D721Med (cell line): ENCODE measurements at regions not wholly inside any gene's neighbourhood (a gene's known extent, or its start where the extent isn't known, plus 50 kb on each side); places are given as distances from the start of the nearest gene placed in this dataset.

Experiments
- DNase-seq: peaks from one replicate; pipeline ENCODE4 v3.0.0; 2011; ENCODE audit warnings: low spot score; ENCODE audit not compliant: insufficient read length
- FAIRE-seq: peaks from 2 replicates; lab custom pipeline; 2011; peaks lifted over from hg19 to GRCh38; lab: Jason Lieb, UNC
- CTCF ChIP-seq: IDR thresholded peaks from 2 replicates; pipeline ENCODE4 v1.5.1; 2012; ENCODE audit warnings: mild to moderate bottlenecking, control low read depth; ENCODE audit not compliant: insufficient read depth; ENCODE audit errors: missing control alignments

DNA sequence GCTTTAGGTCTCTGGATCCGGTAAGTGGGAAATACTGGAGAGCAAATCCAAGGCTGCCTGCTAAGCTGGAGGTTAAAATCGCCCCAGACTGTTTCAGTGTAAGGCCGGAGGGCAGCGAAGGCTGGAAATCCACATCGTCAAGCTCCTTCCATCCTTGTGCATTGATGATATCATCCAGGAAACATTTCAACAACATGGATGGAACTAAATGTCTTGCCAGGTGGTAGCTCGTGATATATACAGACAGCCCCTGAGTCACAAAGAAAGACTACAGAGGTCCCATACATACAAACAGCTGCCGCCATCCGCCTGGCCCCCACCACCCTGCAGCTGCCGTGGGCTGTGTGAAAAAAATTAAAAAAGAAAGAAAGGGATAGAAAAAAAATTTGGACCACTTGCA, 148.9 kb upstream of the RBPJ start:
- FAIRE-seq (no peak), DNase-seq (no peak)
- TF ChIP-seq CTCF = no peak

- no peak for DNase-seq
- no peak for FAIRE-seq
- no peak for TF ChIP-seq CTCF
These were observed 147.2 kb upstream of the RBPJ start for GRCh38 chr4:26173619-26174018.

GRCh38 chr4:26174027-26174426, 146.8 kb upstream of the RBPJ start:
- DNase-seq = no peak
- no peak for FAIRE-seq
- TF ChIP-seq CTCF = no peak

DNA sequence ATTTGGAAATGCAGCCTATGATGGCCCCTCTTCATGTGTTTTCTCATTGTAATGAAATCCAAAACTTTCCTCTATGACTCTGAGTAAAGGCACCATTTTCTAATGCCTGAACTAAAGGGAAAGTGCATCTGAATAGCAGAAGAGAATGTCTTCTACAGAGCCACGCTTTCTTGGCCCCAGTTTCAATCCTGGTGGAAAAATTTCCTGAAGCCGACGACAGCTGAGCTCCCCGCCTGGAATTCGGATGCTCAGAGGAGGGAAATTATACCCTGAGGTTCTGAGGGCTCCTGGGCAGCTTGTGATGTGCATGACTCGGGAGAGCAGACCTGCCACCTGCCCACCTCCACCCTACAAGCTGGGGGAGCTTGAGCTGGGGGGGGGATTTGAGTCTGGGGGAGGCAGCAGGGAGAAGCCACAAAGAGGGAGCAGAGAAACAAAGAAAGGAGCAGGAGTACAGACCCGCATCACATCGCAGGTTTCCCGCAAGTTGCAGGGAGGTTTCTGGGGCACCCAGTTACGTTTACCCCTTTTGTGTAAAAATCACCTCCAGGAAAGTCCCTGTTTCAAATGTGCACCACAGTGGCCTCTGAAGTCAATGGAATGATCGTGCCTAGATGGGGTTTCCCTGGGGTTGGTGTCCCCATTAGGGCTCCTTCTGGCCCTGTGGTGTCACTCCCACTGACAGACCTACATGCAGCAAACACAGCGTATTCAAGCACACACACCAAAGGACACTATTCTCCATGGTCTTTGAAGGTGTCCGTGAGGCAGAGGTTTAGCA, 145.6 kb upstream of the RBPJ start:
- no peak for DNase-seq
- no peak for TF ChIP-seq CTCF
- no peak for FAIRE-seq

DNA sequence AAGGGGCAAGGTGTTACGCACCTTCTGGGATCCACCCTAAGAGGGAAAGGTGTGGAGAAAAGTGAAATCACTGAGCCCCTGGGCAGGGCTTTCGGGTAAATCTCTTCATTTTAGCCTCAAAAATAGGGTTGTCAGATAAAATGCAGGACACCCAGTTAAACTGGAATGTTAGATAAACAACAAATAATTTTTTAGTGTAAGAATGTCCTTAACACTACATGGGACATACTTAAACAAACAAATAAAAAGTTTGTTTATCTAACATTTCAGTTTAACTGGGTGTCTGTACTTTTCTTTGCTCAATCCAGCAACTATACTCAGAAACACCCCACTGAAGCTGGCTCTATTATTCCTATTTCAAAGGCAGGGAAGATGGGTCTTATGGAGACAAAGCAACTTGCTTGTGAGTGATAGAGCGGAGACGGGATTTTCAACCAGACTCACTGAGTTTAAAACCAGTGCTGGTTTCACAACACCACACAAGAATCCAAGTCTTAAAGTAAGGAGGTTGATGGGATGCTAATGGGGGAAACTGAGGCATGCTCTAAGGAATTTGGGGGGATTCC, 144.8 kb upstream of the RBPJ start:
- no peak for TF ChIP-seq CTCF
- FAIRE-seq = no peak
- no peak for DNase-seq

GRCh38 chr4:26176598-26177149, 144.1 kb upstream of the RBPJ start:
- DNase-seq = no peak
- no peak for FAIRE-seq
- no peak for TF ChIP-seq CTCF

- FAIRE-seq = no peak
- TF ChIP-seq CTCF = no peak
- no peak for DNase-seq
These were observed 142.0 kb upstream of the RBPJ start for GRCh38 chr4:26178854-26179253.
